Keratinocyte (primary cell): ENCODE measurements at regions not wholly inside any gene's neighbourhood (a gene's known extent, or its start where the extent isn't known, plus 50 kb on each side); places are given as distances from the start of the nearest gene placed in this dataset.

Experiments used
- EZH2 ChIP-seq: IDR thresholded peaks from one replicate; pipeline ENCODE4 v1.6.1; 2012; ENCODE audit warnings: inconsistent platforms, mild to moderate bottlenecking, low read length, moderate library complexity
- TF ChIP-seq, protein P1 (sequence below), 3 experiments: IDR thresholded peaks in 1 of 3; conservative IDR thresholded peaks in 1 of 3; optimal IDR thresholded peaks in 1 of 3; 2 replicates in 2 of 3; 3 replicates in 1 of 3; pipeline versions ENCODE3 to v1.5.1; 2011; ENCODE audit warnings: low read length in 3 of 3, mild to moderate bottlenecking in 3 of 3, moderate library complexity in 2 of 3, control low read depth in 1 of 3, inconsistent platforms in 1 of 3; ENCODE audit not compliant: insufficient read depth in 2 of 3; ENCODE audit errors: extremely low read depth in 1 of 3

DNA sequence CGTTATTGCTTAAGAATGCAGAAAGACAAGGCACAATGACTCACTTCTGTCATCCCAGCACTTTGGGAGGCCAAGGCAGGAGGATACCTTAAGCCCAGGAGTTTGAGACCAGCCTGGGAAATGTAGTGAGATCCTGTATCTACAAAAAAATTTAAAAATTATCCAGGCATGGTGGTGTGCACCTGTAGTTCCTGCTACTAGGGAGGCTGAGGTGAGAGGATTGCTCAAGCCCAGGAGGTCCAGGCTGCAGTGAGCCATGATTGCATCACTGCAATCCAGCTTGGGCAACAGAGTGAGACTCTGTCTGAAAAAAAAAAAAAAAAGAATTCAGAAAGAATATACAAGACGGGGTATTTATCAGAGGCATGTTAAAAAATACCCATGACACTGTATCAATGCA is 182.0 kb upstream of the SPOPL start:
- TF ChIP-seq, protein P1, sequence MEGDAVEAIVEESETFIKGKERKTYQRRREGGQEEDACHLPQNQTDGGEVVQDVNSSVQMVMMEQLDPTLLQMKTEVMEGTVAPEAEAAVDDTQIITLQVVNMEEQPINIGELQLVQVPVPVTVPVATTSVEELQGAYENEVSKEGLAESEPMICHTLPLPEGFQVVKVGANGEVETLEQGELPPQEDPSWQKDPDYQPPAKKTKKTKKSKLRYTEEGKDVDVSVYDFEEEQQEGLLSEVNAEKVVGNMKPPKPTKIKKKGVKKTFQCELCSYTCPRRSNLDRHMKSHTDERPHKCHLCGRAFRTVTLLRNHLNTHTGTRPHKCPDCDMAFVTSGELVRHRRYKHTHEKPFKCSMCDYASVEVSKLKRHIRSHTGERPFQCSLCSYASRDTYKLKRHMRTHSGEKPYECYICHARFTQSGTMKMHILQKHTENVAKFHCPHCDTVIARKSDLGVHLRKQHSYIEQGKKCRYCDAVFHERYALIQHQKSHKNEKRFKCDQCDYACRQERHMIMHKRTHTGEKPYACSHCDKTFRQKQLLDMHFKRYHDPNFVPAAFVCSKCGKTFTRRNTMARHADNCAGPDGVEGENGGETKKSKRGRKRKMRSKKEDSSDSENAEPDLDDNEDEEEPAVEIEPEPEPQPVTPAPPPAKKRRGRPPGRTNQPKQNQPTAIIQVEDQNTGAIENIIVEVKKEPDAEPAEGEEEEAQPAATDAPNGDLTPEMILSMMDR (optimal IDR thresholded peaks at IDR 0.05 in 1 of 3, IDR thresholded peaks at IDR 0.05 in 1 of 3, conservative IDR thresholded peaks at IDR 0.05 in 1 of 3; ENCODE audit: extremely low read depth in 1 of 3, insufficient read depth in 2 of 3, low read length in 3 of 3): no peak
- no peak for TF ChIP-seq EZH2
